Spleen (tissue), 11 donors: ENCODE measurements at regions not wholly inside any gene's neighbourhood (a gene's known extent, or its start where the extent isn't known, plus 50 kb on each side); places are given as distances from the start of the nearest gene placed in this dataset.

ENCODE experiments used
- DNase-seq: peaks from one replicate; pipeline ENCODE4 v3.0.0-alpha.2; 2020
- H3K27ac ChIP-seq, 8 donors: fragments of 200-600 bp; sonication (generic) in 7 of 8; 1 replicate in 4 of 8; 2 replicates in 4 of 8; pipeline versions ENCODE4 v1.5.0 to v1.8.0; 2016 to 2021; ENCODE audit warnings: inconsistent platforms in 4 of 8, mild to moderate bottlenecking in 4 of 8, moderate library complexity in 1 of 8
- H3K27me3 ChIP-seq, 7 donors: fragments of 200-600 bp; sonication (generic) in 6 of 7; replicated peaks in 1 of 7; 1 replicate in 4 of 7; 2 replicates in 3 of 7; pipeline versions ENCODE4 v1.5.0 to v1.8.0; 2016 to 2021; ENCODE audit warnings: inconsistent platforms in 3 of 7, mild to moderate bottlenecking in 1 of 7
- H3K36me3 ChIP-seq, 6 donors: fragments of 200-600 bp; sonication (generic) in 5 of 6; 1 replicate in 4 of 6; 2 replicates in 2 of 6; pipeline versions ENCODE4 v1.5.0 to v1.8.0; 2016 to 2021; ENCODE audit warnings: inconsistent platforms in 2 of 6
- H3K4me1 ChIP-seq, 6 donors: fragments of 200-600 bp; sonication (generic) in 5 of 6; 1 replicate in 3 of 6; 2 replicates in 3 of 6; pipeline versions ENCODE4 v1.5.0 to v1.8.0; 2016 to 2021; ENCODE audit warnings: inconsistent platforms in 3 of 6
- H3K4me3 ChIP-seq, 8 donors: fragments of 200-600 bp; sonication (generic) in 7 of 8; 1 replicate in 4 of 8; 2 replicates in 4 of 8; pipeline versions ENCODE4 v1.5.0 to v1.8.0; 2016 to 2021; ENCODE audit warnings: inconsistent platforms in 4 of 8, mild to moderate bottlenecking in 4 of 8, moderate library complexity in 2 of 8
- H3K9me3 ChIP-seq, 8 donors: fragments of 200-600 bp; sonication (generic) in 7 of 8; 1 replicate in 4 of 8; 2 replicates in 4 of 8; pipeline versions ENCODE4 v1.5.0 to v1.8.0; 2016 to 2021; ENCODE audit warnings: inconsistent platforms in 4 of 8
- POLR2A ChIP-seq, 3 donors: fragments of 450-650 bp; IDR thresholded peaks; one replicate each; pipeline ENCODE4 v1.5.1; 2017; ENCODE audit warnings: antibody characterized with exemption in 3 of 3, mild to moderate bottlenecking in 1 of 3
- POLR2AphosphoS5 ChIP-seq, 3 donors: sonication (generic); formaldehyde crosslinking; IDR thresholded peaks; one replicate each; pipeline ENCODE4 v1.5.1; 2017; ENCODE audit warnings: antibody characterized with exemption in 3 of 3
- WGBS, 5 donors: extraction: QIAGEN DNeasy Blood & Tissue Kit in 3 of 5; methylation state at CpG; one replicate each; pipeline versions ENCODE4 v1.1.5 to v1.1.7; 2013 to 2018; 5-methylcytosine and 5-hydroxymethylcytosine counted together
- intact Hi-C: fragments of 100-400 bp; cut with DNase I; formaldehyde crosslinking; loops from one replicate; pipeline ENCODE4 v1.15.0; 2023; ENCODE audit warnings: low total_unique reads
- TF ChIP-seq, protein P1 (sequence below), 11 experiments: fragments of 200-600 bp in 7 of 11; fragments of 450-650 bp in 4 of 11; sonication (generic) in 4 of 11; IDR thresholded peaks in 8 of 11; conservative IDR thresholded peaks in 3 of 11; 1 replicate in 7 of 11; 2 replicates in 4 of 11; pipeline versions ENCODE4 v1.4.0 to v1.8.0; 2016 to 2021; ENCODE audit warnings: antibody characterized with exemption in 11 of 11, inconsistent platforms in 4 of 11, mild to moderate bottlenecking in 1 of 11
- donor health status: healthy with polysubstance abuse.
- donor health status: DM: no; HTN: no; CAD: no; lungs with moderate emphysema.
- donor health status: DM: no; HTN: no; CAD: no.
- donor health status: Bipolar disorder and iron deficiency.
- donor health status: healthy.
- donor health status: DM: no; HTN: no; CAD: no.
- donor health status: DM: yes; HTN: yes; CAD: no.

GRCh38 chr14:80116157-80116556 lies 95.1 kb downstream of the DIO2 start:
- no peaks in the 10 kb centered on the region for H3K36me3 ChIP-seq
- TF ChIP-seq, protein P1, sequence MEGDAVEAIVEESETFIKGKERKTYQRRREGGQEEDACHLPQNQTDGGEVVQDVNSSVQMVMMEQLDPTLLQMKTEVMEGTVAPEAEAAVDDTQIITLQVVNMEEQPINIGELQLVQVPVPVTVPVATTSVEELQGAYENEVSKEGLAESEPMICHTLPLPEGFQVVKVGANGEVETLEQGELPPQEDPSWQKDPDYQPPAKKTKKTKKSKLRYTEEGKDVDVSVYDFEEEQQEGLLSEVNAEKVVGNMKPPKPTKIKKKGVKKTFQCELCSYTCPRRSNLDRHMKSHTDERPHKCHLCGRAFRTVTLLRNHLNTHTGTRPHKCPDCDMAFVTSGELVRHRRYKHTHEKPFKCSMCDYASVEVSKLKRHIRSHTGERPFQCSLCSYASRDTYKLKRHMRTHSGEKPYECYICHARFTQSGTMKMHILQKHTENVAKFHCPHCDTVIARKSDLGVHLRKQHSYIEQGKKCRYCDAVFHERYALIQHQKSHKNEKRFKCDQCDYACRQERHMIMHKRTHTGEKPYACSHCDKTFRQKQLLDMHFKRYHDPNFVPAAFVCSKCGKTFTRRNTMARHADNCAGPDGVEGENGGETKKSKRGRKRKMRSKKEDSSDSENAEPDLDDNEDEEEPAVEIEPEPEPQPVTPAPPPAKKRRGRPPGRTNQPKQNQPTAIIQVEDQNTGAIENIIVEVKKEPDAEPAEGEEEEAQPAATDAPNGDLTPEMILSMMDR (IDR thresholded peaks at IDR 0.05 in 8 of 11, conservative IDR thresholded peaks at IDR 0.05 in 3 of 11), result no peak
- TF ChIP-seq POLR2A (IDR thresholded peaks at IDR 0.05) (no peak), POLR2AphosphoS5 (IDR thresholded peaks at IDR 0.05) (no peak)
- no peaks in the 10 kb centered on the region for H3K27me3 ChIP-seq
- no peaks in the 10 kb centered on the region for H3K4me1 ChIP-seq
- H3K4me3 ChIP-seq, result no peak overlapping the region
- WGBS, 5 donors, result 65 to 98% (median 92%) methylated on average over 2 of the region's 2 CpGs
- intact Hi-C loops, result no loop called here
- no peak for DNase-seq
- peaks cover 0 to 5% (median under 1%) of the 10 kb centered on the region in 8 donors for H3K9me3 ChIP-seq
- no peak overlapping the region for H3K27ac ChIP-seq

GRCh38 chr14:80110721-80111120 lies 100.6 kb downstream of the DIO2 start:
- intact Hi-C loops, result no loop called here
- no peaks in the 10 kb centered on the region for H3K27me3 ChIP-seq
- DNase-seq, result no peak
- no peaks in the 10 kb centered on the region for H3K4me1 ChIP-seq
- H3K9me3 ChIP-seq, result no peaks in the 10 kb centered on the region
- H3K27ac ChIP-seq, result no peak overlapping the region
- WGBS, 5 donors, result 49 to 65% (median 55%) methylated on average over 6 of the region's 6 CpGs
- H3K4me3 ChIP-seq, result no peak overlapping the region
- TF ChIP-seq POLR2AphosphoS5 (IDR thresholded peaks at IDR 0.05) (no peak), POLR2A (IDR thresholded peaks at IDR 0.05) (no peak)
- TF ChIP-seq, protein P1 (IDR thresholded peaks at IDR 0.05 in 8 of 11, conservative IDR thresholded peaks at IDR 0.05 in 3 of 11), result no peak
- H3K36me3 ChIP-seq, result no peaks in the 10 kb centered on the region

DNA sequence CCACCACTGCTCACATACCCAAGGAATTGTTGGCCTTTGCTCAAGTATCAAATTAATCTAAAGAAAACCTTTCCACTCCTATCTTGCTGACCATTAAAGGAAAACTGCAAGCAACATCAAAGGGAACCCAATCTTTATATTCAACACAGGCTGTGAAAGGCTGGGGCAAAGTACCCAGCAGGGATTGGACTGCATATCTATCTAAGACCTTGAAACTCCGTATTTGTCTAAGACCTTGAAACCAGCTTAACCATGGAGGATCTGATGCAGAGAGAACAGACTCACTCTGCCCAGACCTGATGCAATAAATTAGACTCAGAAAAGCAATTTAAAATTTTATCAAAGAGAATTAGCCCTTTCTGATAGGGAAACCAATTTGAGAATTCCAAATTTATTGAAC lies 102.2 kb downstream of the DIO2 start:
- intact Hi-C loops, result no loop called here
- H3K4me3 ChIP-seq, result no peak overlapping the region
- H3K27ac ChIP-seq, result no peak overlapping the region
- TF ChIP-seq POLR2AphosphoS5 (IDR thresholded peaks at IDR 0.05), result no peak
- TF ChIP-seq, protein P1 (IDR thresholded peaks at IDR 0.05 in 8 of 11, conservative IDR thresholded peaks at IDR 0.05 in 3 of 11), result no peak
- TF ChIP-seq POLR2A (IDR thresholded peaks at IDR 0.05), result no peak
- DNase-seq, result no peak
- 68 to 83% (median 76%) methylated on average over 1 of the region's 1 CpG for WGBS, 5 donors
- H3K9me3 ChIP-seq, result no peaks in the 10 kb centered on the region
- H3K4me1 ChIP-seq, result no peaks in the 10 kb centered on the region
- no peaks in the 10 kb centered on the region for H3K36me3 ChIP-seq
- no peaks in the 10 kb centered on the region for H3K27me3 ChIP-seq

- H3K9me3 ChIP-seq, result no peaks in the 10 kb centered on the region
- no peaks in the 10 kb centered on the region for H3K4me1 ChIP-seq
- H3K27ac ChIP-seq, result no peak overlapping the region
- H3K27me3 ChIP-seq, result no peaks in the 10 kb centered on the region
- no peak for DNase-seq
- no peak overlapping the region for H3K4me3 ChIP-seq
- no peaks in the 10 kb centered on the region for H3K36me3 ChIP-seq
- intact Hi-C loops, result no loop called here
- no peak for TF ChIP-seq POLR2A (IDR thresholded peaks at IDR 0.05)
- TF ChIP-seq, protein P1 (IDR thresholded peaks at IDR 0.05 in 8 of 11, conservative IDR thresholded peaks at IDR 0.05 in 3 of 11), result no peak
- no peak for TF ChIP-seq POLR2AphosphoS5 (IDR thresholded peaks at IDR 0.05)
- 51 to 62% (median 55%) methylated on average over 2 of the region's 2 CpGs for WGBS, 5 donors
These were observed 102.9 kb downstream of the DIO2 start for GRCh38 chr14:80108430-80108829.
